Left colon (tissue), 2 donors: ENCODE measurements at regions not wholly inside any gene's neighbourhood (a gene's known extent, or its start where the extent isn't known, plus 50 kb on each side); places are given as distances from the start of the nearest gene placed in this dataset.
A peak's percentile ranks its signal among the peaks of the same experiment; 100 is the strongest.
"Not testable (repeated sequence)": the region's sequence is repeated elsewhere in the genome, so short reads cannot be mapped to it uniquely, and the experiment has no call there.

ENCODE experiments used
- ATAC-seq: fragments of 200-7000 bp; cut with Tn5 transposase; one replicate; pipeline ENCODE4 v1.9.1; 2020; ENCODE audit warnings: mild to moderate bottlenecking, moderate library complexity
- DNase-seq, 2 donors: peaks; one replicate each; pipeline ENCODE4 v3.0.0-alpha.2; 2020
- intact Hi-C, 2 donors: fragments of 100-400 bp; cut with DNase I in 1 of 2; cut with micrococcal nuclease in 1 of 2; formaldehyde crosslinking; loops; one replicate each; pipeline versions ENCODE4 v1.11.2 to v1.14.0; 2022; cut with DNase I, micrococcal nuclease
- donor health status: DM: no; HTN: no; CAD: no.
- donor health status: DM: yes; HTN: yes; CAD: no.

- ATAC-seq = no peak
- DNase-seq = no peak
- intact Hi-C loops = no loop called here
These were observed 204.2 kb upstream of the SESN3 start for GRCh38 chr11:95435192-95435591.

GRCh38 chr11:95434489-95435057 is 203.6 kb upstream of the SESN3 start:
- ATAC-seq (no peak), DNase-seq (no peak)
- intact Hi-C loops = no loop called here

GRCh38 chr11:95434009-95434408 is 203.0 kb upstream of the SESN3 start:
- intact Hi-C loops = no loop called here
- no peak for DNase-seq
- ATAC-seq = no peak

GRCh38 chr11:95432714-95433503 is 201.9 kb upstream of the SESN3 start:
- intact Hi-C loops = no loop called here
- peak; percentile 40 for ATAC-seq
- no peak for DNase-seq

GRCh38 chr11:95429376-95429907 is 198.4 kb upstream of the SESN3 start:
- ATAC-seq (no peak), DNase-seq (no peak)
- intact Hi-C loops = no loop called here

GRCh38 chr11:95426823-95427462 is 195.9 kb upstream of the SESN3 start:
- no peak for DNase-seq
- no peak for ATAC-seq
- intact Hi-C loops = no loop called here

- intact Hi-C loops = no loop called here
- ATAC-seq = no peak
- no peak for DNase-seq
These were observed 188.9 kb upstream of the SESN3 start for GRCh38 chr11:95419915-95420314.

GRCh38 chr11:95418916-95419315 is 187.9 kb upstream of the SESN3 start:
- ATAC-seq = no peak
- intact Hi-C loops = no loop called here
- no peak for DNase-seq

- DNase-seq (no peak), ATAC-seq (no peak)
- intact Hi-C loops = no loop called here
These were observed 186.8 kb upstream of the SESN3 start for GRCh38 chr11:95417832-95418231.

- DNase-seq (no peak), ATAC-seq (no peak)
- intact Hi-C loops = no loop called here
These were observed 184.9 kb upstream of the SESN3 start for GRCh38 chr11:95415837-95416304.

GRCh38 chr11:95414217-95414616 is 183.2 kb upstream of the SESN3 start:
- intact Hi-C loops = no loop called here
- no peak for DNase-seq
- ATAC-seq = no peak

- DNase-seq = no peak
- intact Hi-C loops = no loop called here
- ATAC-seq = no peak
These were observed 182.8 kb upstream of the SESN3 start for GRCh38 chr11:95413761-95414160.

- intact Hi-C loops = no loop called here
- ATAC-seq (no peak), DNase-seq (no peak)
These were observed 182.0 kb upstream of the SESN3 start for GRCh38 chr11:95413021-95413420.

- ATAC-seq (no peak), DNase-seq (no peak)
- intact Hi-C loops = no loop called here
These were observed 181.1 kb upstream of the SESN3 start for GRCh38 chr11:95412074-95412473.

- DNase-seq, ATAC-seq, intact Hi-C loops: not testable (repeated sequence)
These were observed 179.7 kb upstream of the SESN3 start for GRCh38 chr11:95410707-95411106.

- intact Hi-C loops = no loop called here
- ATAC-seq = no peak
- DNase-seq = no peak
These were observed 175.3 kb upstream of the SESN3 start for GRCh38 chr11:95406271-95406670.

- DNase-seq (no peak), ATAC-seq (no peak)
- intact Hi-C loops = no loop called here
These were observed 173.4 kb upstream of the SESN3 start for GRCh38 chr11:95404370-95404769.

- ATAC-seq (no peak), DNase-seq (no peak)
- intact Hi-C loops = no loop called here
These were observed 167.6 kb upstream of the SESN3 start for GRCh38 chr11:95398437-95399112.

- no peak for ATAC-seq
- DNase-seq = no peak
- intact Hi-C loops = no loop called here
These were observed 161.6 kb upstream of the SESN3 start for GRCh38 chr11:95392644-95393043.
